ENCODE measurements at regions not wholly inside any gene's neighbourhood (a gene's known extent, or its start where the extent isn't known, plus 50 kb on each side); places are given as distances from the start of the nearest gene placed in this dataset.

DNA sequence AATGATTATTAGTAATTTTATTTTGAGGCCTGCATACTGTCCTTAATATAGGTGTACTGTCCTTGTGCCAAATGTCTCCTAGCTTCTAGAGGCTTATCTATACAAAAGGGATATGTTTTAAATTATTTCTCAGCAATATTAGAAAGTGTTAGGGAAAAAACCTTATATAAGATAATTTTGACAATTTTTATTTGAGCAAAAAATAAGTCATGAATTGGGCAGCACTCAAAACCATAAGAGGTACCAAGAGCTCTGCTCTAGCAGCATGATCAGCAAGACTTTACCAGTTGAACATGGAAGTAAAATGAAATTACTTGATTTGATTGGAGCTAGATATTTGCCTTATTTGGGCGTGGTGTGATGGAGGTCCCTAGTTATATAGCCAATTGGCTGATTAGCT lies 157.1 kb downstream of the PTBP2 start:
- no peak for TF ChIP-seq POLR2A (IDR thresholded peaks at IDR 0.05)
- TF ChIP-seq, protein P1, sequence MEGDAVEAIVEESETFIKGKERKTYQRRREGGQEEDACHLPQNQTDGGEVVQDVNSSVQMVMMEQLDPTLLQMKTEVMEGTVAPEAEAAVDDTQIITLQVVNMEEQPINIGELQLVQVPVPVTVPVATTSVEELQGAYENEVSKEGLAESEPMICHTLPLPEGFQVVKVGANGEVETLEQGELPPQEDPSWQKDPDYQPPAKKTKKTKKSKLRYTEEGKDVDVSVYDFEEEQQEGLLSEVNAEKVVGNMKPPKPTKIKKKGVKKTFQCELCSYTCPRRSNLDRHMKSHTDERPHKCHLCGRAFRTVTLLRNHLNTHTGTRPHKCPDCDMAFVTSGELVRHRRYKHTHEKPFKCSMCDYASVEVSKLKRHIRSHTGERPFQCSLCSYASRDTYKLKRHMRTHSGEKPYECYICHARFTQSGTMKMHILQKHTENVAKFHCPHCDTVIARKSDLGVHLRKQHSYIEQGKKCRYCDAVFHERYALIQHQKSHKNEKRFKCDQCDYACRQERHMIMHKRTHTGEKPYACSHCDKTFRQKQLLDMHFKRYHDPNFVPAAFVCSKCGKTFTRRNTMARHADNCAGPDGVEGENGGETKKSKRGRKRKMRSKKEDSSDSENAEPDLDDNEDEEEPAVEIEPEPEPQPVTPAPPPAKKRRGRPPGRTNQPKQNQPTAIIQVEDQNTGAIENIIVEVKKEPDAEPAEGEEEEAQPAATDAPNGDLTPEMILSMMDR (IDR thresholded peaks at IDR 0.05) = no peak
